Mesendoderm (in vitro differentiated cells): ENCODE measurements at regions not wholly inside any gene's neighbourhood (a gene's known extent, or its start where the extent isn't known, plus 50 kb on each side); places are given as distances from the start of the nearest gene placed in this dataset.
"Not testable (repeated sequence)": the region's sequence is repeated elsewhere in the genome, so short reads cannot be mapped to it uniquely, and the experiment has no call there.

ENCODE experiments used
- DNase-seq: peaks from one replicate; pipeline ENCODE4 v3.0.0; 2013
- H2AK5ac ChIP-seq: 2 replicates; pipeline ENCODE4 v1.6.1; 2013; ENCODE audit warnings: low read length, inconsistent platforms
- H2BK120ac ChIP-seq: 2 replicates; pipeline ENCODE4 v1.6.1; 2013; ENCODE audit warnings: low read depth, mild to moderate bottlenecking, low read length, moderate library complexity, mixed read lengths
- H2BK15ac ChIP-seq: replicated peaks from 2 replicates; pipeline ENCODE4 v1.6.1; 2013; ENCODE audit warnings: low read depth, mild to moderate bottlenecking, moderate library complexity
- H2BK5ac ChIP-seq: 2 replicates; pipeline ENCODE4 v1.6.1; 2013; ENCODE audit warnings: low read length, inconsistent platforms
- H3K18ac ChIP-seq: 2 replicates; pipeline ENCODE4 v1.6.1; 2013; ENCODE audit warnings: mild to moderate bottlenecking, low read length, mixed read lengths
- H3K23ac ChIP-seq: one replicate; pipeline ENCODE4 v1.6.1; 2013; ENCODE audit warnings: low read length
- H3K27ac ChIP-seq: 2 replicates; pipeline ENCODE4 v1.5.1; 2013; ENCODE audit warnings: low read depth, mild to moderate bottlenecking, inconsistent platforms, low read length, moderate library complexity
- H3K27me3 ChIP-seq: 2 replicates; pipeline ENCODE4 v1.6.1; 2013; ENCODE audit warnings: low read length, control low read depth, mild to moderate bottlenecking, inconsistent platforms; ENCODE audit not compliant: insufficient read depth, poor library complexity
- H3K36me3 ChIP-seq: 2 replicates; pipeline ENCODE4 v1.6.1; 2013; ENCODE audit warnings: low read length, inconsistent platforms; ENCODE audit not compliant: control insufficient read depth, insufficient read depth
- H3K4ac ChIP-seq: one replicate; pipeline ENCODE4 v1.6.1; 2013; ENCODE audit warnings: low read depth, mild to moderate bottlenecking, low read length, moderate library complexity
- H3K4me1 ChIP-seq: 2 replicates; pipeline ENCODE4 v1.6.1; 2013; ENCODE audit warnings: low read depth, low read length, inconsistent platforms; ENCODE audit not compliant: control insufficient read depth
- H3K4me2 ChIP-seq: 2 replicates; pipeline ENCODE4 v1.6.1; 2013; ENCODE audit warnings: low read length
- H3K4me3 ChIP-seq: 2 replicates; pipeline ENCODE4 v1.5.1; 2013; ENCODE audit warnings: mild to moderate bottlenecking, low read length
- H3K56ac ChIP-seq: one replicate; pipeline ENCODE4 v1.6.1; 2013; ENCODE audit warnings: low read length
- H3K79me1 ChIP-seq: 2 replicates; pipeline ENCODE4 v1.6.1; 2013; ENCODE audit warnings: low read length, inconsistent platforms
- H3K79me2 ChIP-seq: 2 replicates; pipeline ENCODE4 v1.6.1; 2013; ENCODE audit warnings: mild to moderate bottlenecking, low read length; ENCODE audit not compliant: control insufficient read depth, insufficient read depth
- H3K9ac ChIP-seq: 2 replicates; pipeline ENCODE4 v1.6.1; 2013; ENCODE audit warnings: low read length, inconsistent platforms
- H4K5ac ChIP-seq: one replicate; pipeline ENCODE4 v1.6.1; 2013; ENCODE audit warnings: low read length
- H4K8ac ChIP-seq: one replicate; pipeline ENCODE4 v1.6.1; 2013; ENCODE audit warnings: low read depth, mild to moderate bottlenecking, control low read depth, low read length, moderate library complexity
- WGBS: extraction: QIAGEN DNeasy Blood & Tissue Kit; methylation state at CpG from one replicate; pipeline ENCODE4 v1.1.7; 2013; ENCODE audit warnings: low lambda C conversion rate, missing lambda C conversion rate; ENCODE audit not compliant: insufficient coverage; ENCODE audit errors: extremely low coverage; 5-methylcytosine and 5-hydroxymethylcytosine counted together

DNA sequence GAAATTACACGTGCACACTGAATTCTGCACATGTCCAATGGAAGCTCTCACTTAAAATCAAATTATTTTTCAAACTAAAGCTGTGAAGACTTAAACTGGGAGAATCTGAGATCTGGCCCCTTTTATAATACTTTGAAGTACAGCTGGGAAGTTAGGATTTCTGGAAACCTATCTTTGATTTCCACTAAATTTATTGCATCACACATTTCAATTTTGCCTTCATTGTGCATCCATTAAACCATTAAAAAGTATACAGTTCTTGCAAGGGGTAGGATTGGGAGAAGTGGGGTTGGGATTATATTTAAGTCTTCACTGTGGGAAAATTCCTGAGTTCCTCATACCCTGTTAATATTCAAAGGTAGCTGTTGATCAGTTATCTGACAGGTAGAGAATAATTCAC lies 1229.6 kb upstream of the ZEB2 start:
- H2BK15ac ChIP-seq, result no peak overlapping the region
- H3K4me1 ChIP-seq, result peaks cover 6% of the 10 kb centered on the region
- H3K36me3 ChIP-seq, result no peaks in the 10 kb centered on the region
- no peak overlapping the region for H4K8ac ChIP-seq
- H3K27ac ChIP-seq, result no peak overlapping the region
- no peak overlapping the region for H3K9ac ChIP-seq
- H3K79me1 ChIP-seq, result no peaks in the 10 kb centered on the region
- H3K27me3 ChIP-seq, result no peaks in the 10 kb centered on the region
- H3K4ac ChIP-seq, result no peak overlapping the region
- no CpG with 5 or more reads among the region's 1 CpG for WGBS
- H3K4me3 ChIP-seq, result no peak overlapping the region
- no peak overlapping the region for H4K5ac ChIP-seq
- no peaks in the 10 kb centered on the region for H3K79me2 ChIP-seq
- no peak overlapping the region for H2BK5ac ChIP-seq
- no peak overlapping the region for H3K4me2 ChIP-seq
- no peak overlapping the region for H2BK120ac ChIP-seq
- no peak overlapping the region for H3K56ac ChIP-seq
- H3K18ac ChIP-seq, result no peak overlapping the region
- no peak overlapping the region for H2AK5ac ChIP-seq
- no peak for DNase-seq
- no peak overlapping the region for H3K23ac ChIP-seq

DNA sequence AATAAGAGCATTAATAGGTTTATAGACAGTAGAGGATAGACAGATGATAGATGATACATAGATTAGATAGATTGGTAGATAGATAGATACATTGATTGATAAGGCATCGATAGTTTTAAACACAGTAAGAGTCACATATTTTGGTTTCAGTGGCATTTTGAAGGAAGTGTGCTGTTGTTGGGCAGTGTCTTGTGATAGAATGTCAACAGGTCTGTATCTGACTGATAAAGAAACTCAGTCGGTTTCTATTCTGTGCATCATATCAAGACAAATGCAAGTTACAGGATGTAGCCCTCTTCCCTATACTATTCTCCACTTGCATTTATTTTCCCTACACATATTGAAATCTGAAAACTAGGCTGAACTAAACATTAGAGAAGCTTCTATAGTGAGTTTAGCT lies 1229.0 kb upstream of the ZEB2 start:
- no peak for DNase-seq
- WGBS, result no CpG with 5 or more reads among the region's 2 CpGs

DNA sequence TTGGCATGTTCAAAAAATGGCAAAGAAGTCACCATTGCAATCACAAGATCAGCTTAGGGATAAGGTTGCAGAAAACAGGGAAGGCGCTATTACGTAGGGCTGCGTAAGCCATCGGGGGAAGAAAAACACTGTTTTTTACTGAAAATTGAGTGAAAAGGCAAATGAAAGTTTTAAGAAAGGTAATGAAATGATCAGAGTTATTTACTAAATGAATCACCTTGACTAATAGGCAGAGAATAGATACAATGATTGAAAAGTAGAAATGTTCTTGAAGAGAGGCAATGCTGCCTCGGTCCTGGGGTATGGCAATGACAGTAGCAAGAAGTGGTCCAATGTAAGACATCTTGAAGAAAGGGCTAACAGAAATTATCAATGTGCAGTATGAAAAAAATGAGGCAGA lies 1227.8 kb upstream of the ZEB2 start:
- no peak overlapping the region for H3K27ac ChIP-seq
- no peak overlapping the region for H2AK5ac ChIP-seq
- H2BK5ac ChIP-seq, result no peak overlapping the region
- no peak overlapping the region for H2BK15ac ChIP-seq
- no peaks in the 10 kb centered on the region for H3K36me3 ChIP-seq
- DNase-seq, result no peak
- peaks cover 6% of the 10 kb centered on the region for H3K4me1 ChIP-seq
- H3K4ac ChIP-seq, result no peak overlapping the region
- H3K4me2 ChIP-seq, result no peak overlapping the region
- WGBS, result no CpG with 5 or more reads among the region's 5 CpGs
- H3K79me1 ChIP-seq, result no peaks in the 10 kb centered on the region
- no peak overlapping the region for H3K18ac ChIP-seq
- H3K4me3 ChIP-seq, result no peak overlapping the region
- no peak overlapping the region for H3K56ac ChIP-seq
- no peak overlapping the region for H3K23ac ChIP-seq
- H2BK120ac ChIP-seq, result no peak overlapping the region
- no peak overlapping the region for H3K9ac ChIP-seq
- H4K5ac ChIP-seq, result no peak overlapping the region
- H3K79me2 ChIP-seq, result no peaks in the 10 kb centered on the region
- no peak overlapping the region for H4K8ac ChIP-seq
- H3K27me3 ChIP-seq, result no peaks in the 10 kb centered on the region

More for the DNA sequence above, 1229.0 kb upstream of the ZEB2 start:
- H2BK120ac ChIP-seq, result no peak overlapping the region
- H3K23ac ChIP-seq, result no peak overlapping the region
- H3K4me2 ChIP-seq, result no peak overlapping the region
- no peak overlapping the region for H3K4me3 ChIP-seq
- no peak overlapping the region for H3K18ac ChIP-seq
- H3K36me3 ChIP-seq, result no peaks in the 10 kb centered on the region
- H2BK15ac ChIP-seq, result no peak overlapping the region
- H4K5ac ChIP-seq, result no peak overlapping the region
- H3K27me3 ChIP-seq, result no peaks in the 10 kb centered on the region
- no peak overlapping the region for H3K56ac ChIP-seq
- H3K27ac ChIP-seq, result no peak overlapping the region
- H3K79me1 ChIP-seq, result no peaks in the 10 kb centered on the region
- no peak overlapping the region for H2BK5ac ChIP-seq
- H2AK5ac ChIP-seq, result no peak overlapping the region
- H4K8ac ChIP-seq, result no peak overlapping the region
- H3K4ac ChIP-seq, result no peak overlapping the region
- H3K79me2 ChIP-seq, result no peaks in the 10 kb centered on the region
- no peak overlapping the region for H3K9ac ChIP-seq
- peaks cover 6% of the 10 kb centered on the region for H3K4me1 ChIP-seq

DNA sequence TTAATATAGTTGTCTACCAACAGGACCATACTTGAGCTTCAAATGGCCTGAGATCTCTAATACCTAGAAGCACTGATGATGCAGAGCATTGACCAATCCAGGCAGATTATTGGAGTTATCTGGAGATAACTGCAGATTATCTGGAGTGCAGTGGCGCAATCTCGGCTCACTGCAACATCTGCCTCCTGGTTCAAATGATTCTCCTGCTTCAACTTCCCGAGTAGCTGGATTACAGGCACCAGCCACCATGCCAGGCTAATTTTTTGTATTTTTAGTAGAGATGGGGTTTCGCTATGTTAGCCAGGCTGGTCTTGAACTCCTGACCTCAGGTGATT lies 1225.4 kb upstream of the ZEB2 start:
- H3K23ac ChIP-seq, H2AK5ac ChIP-seq, H3K56ac ChIP-seq, H2BK15ac ChIP-seq, H3K27me3 ChIP-seq, H3K79me2 ChIP-seq, DNase-seq, H3K9ac ChIP-seq, H3K4me2 ChIP-seq, H4K8ac ChIP-seq, H3K4me3 ChIP-seq, H3K4me1 ChIP-seq, H3K27ac ChIP-seq, H4K5ac ChIP-seq, H2BK5ac ChIP-seq, H3K79me1 ChIP-seq, H3K4ac ChIP-seq, H3K36me3 ChIP-seq, H3K18ac ChIP-seq, H2BK120ac ChIP-seq: not testable (repeated sequence)
- no CpG with 5 or more reads among the region's 4 CpGs for WGBS

DNA sequence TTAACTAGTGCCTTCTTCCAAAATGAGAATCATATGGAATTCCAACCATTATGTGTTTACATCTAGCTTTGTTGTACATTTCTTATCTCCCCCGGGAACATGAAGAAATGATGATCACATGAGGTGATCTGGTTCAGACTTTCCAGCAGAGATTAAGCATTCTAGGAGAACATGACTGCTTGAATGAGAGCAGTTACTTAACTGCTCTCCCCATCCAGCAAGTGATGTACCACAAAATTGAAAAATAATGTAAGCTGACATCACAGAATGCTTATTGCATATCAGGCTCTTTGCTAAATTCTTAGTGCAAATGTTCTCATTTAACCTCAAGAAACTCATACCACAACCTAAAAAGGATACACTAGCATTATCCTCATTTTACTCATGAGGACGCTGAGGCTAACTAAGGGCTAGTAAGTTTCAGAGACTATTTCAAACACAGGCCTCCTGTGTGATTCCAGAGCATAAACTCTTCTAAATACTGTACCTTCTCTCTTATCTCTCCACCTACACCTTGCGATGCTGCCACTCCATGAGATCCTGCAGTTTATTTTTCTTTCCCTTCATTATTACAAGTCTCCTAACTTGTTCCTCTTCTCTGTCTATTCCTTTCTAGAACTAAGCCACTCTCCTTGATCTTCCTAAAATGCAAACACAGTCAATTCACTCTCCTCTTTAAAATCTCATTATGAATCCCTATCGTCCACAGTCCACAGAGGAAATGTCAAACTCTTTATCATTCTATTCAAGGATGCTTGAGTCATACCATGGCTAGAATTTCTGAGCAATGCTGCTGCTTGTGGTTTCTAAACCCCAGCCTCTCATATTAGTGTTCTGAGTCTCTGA lies 1224.8 kb upstream of the ZEB2 start:
- no peak overlapping the region for H2BK15ac ChIP-seq
- no peak overlapping the region for H4K8ac ChIP-seq
- no peak overlapping the region for H3K27ac ChIP-seq
- no peaks in the 10 kb centered on the region for H3K36me3 ChIP-seq
- H3K79me1 ChIP-seq, result no peaks in the 10 kb centered on the region
- no peak overlapping the region for H3K4me2 ChIP-seq
- no peaks in the 10 kb centered on the region for H3K4me1 ChIP-seq
- H3K18ac ChIP-seq, result no peak overlapping the region
- no peak overlapping the region for H3K56ac ChIP-seq
- no peaks in the 10 kb centered on the region for H3K27me3 ChIP-seq
- no peak for DNase-seq
- H3K4ac ChIP-seq, result no peak overlapping the region
- H3K4me3 ChIP-seq, result no peak overlapping the region
- H2AK5ac ChIP-seq, result no peak overlapping the region
- no peak overlapping the region for H3K23ac ChIP-seq
- no CpG with 5 or more reads among the region's 4 CpGs for WGBS
- H2BK120ac ChIP-seq, result no peak overlapping the region
- H2BK5ac ChIP-seq, result no peak overlapping the region
- no peak overlapping the region for H3K9ac ChIP-seq
- H3K79me2 ChIP-seq, result no peaks in the 10 kb centered on the region
- H4K5ac ChIP-seq, result no peak overlapping the region

DNA sequence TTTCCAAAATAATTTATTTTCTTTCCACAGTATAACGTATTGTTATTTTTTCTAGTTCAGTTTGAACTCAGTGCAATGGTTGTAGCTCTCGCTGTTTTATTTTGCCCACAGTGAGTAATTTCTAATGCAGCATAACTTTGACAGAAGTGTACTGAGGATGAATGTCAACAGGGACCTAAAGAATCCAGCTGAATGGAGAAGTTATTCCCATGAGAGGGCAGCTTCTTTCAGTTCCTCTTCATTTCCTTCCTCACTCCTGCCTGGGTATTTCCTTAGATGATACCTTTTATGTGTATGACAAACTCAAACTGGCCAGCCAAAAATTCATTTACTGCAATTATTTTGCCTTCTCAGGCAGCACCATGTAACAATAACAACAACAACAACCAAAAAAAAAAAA lies 1223.1 kb upstream of the ZEB2 start:
- Histone ChIP-seq H3K9ac (no peak overlapping the region), H3K23ac (no peak overlapping the region), H3K36me3 (no peaks in the 10 kb centered on the region), H3K4me3 (no peak overlapping the region), H3K4me2 (no peak overlapping the region), H3K56ac (no peak overlapping the region), H3K18ac (no peak overlapping the region), H3K27me3 (no peaks in the 10 kb centered on the region), H3K4ac (no peak overlapping the region), H3K79me2 (no peaks in the 10 kb centered on the region), H4K5ac (no peak overlapping the region), H2AK5ac (no peak overlapping the region), H3K79me1 (no peaks in the 10 kb centered on the region), H3K4me1 (no peaks in the 10 kb centered on the region), H3K27ac (no peak overlapping the region), H2BK15ac (no peak overlapping the region), H4K8ac (no peak overlapping the region), H2BK5ac (no peak overlapping the region), H2BK120ac (no peak overlapping the region)
- no CpG with 5 or more reads among the region's 2 CpGs for WGBS
- no peak for DNase-seq
